ENCODE measurements at regions not wholly inside any gene's neighbourhood (a gene's known extent, or its start where the extent isn't known, plus 50 kb on each side); places are given as distances from the start of the nearest gene placed in this dataset.

DNA sequence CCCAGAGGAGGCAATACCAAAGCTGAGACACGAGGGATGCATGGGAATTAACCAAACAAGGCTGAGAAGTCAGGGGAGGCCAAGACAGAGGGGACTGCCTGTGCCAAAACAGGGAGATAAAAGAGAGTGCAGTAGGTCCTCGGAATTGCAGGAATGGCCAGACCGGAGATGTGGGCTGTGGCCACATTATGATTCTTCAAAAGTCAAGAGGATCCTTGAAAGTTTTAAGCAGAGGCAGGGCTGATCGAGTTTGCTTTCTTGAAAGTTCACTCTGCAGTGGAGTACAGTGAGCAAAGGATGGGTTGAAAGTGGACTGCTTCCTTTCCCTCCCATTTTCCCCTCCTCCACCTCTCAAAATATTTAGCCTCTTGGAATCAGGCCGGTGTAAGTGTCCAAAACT, 73.9 kb upstream of the ADAMTS9 start:
- TF ChIP-seq CTCF (IDR thresholded peaks at IDR 0.05) = no peak
- no peak for TF ChIP-seq POLR2A (IDR thresholded peaks at IDR 0.05)

Data from thyroid gland (tissue), 4 donors.